ENCODE measurements at regions not wholly inside any gene's neighbourhood (a gene's known extent, or its start where the extent isn't known, plus 50 kb on each side); places are given as distances from the start of the nearest gene placed in this dataset.

- TF ChIP-seq CTCF (IDR thresholded peaks at IDR 0.05; ENCODE audit: insufficient read depth, low read depth, low read length): no peak
- POLR2A ChIA-PET: no interaction called here
- no peak for DNase-seq (ENCODE audit: low read depth)
- CTCF ChIA-PET: no interaction called here
- Histone ChIP-seq H3K27me3 (ENCODE audit: control insufficient read depth, insufficient read depth, low read length) (peaks cover 9% of the 10 kb centered on the region; the same call in 1 of the 2 replicates), H3K36me3 (ENCODE audit: control insufficient read depth, insufficient read depth, low read length) (no peaks in the 10 kb centered on the region), H3K4me3 (ENCODE audit: low read depth, low read length) (no peak overlapping the region)
Measured at GRCh38 chr2:64391424-64391823, 62.5 kb upstream of the LGALSL start.

GRCh38 chr2:64391940-64392339 is 62.0 kb upstream of the LGALSL start:
- CTCF ChIA-PET: no interaction called here
- no peak for TF ChIP-seq CTCF (IDR thresholded peaks at IDR 0.05; ENCODE audit: insufficient read depth, low read depth, low read length)
- peaks cover 9% of the 10 kb centered on the region; the same call in 1 of the 2 replicates for H3K27me3 ChIP-seq (ENCODE audit: control insufficient read depth, insufficient read depth, low read length)
- H3K4me3 ChIP-seq (ENCODE audit: low read depth, low read length): no peak overlapping the region
- DNase-seq (ENCODE audit: low read depth): no peak
- POLR2A ChIA-PET: no interaction called here
- H3K36me3 ChIP-seq (ENCODE audit: control insufficient read depth, insufficient read depth, low read length): no peaks in the 10 kb centered on the region

GRCh38 chr2:64392529-64392928 is 61.4 kb upstream of the LGALSL start:
- TF ChIP-seq CTCF (IDR thresholded peaks at IDR 0.05; ENCODE audit: insufficient read depth, low read depth, low read length): no peak
- POLR2A ChIA-PET: no interaction called here
- no peaks in the 10 kb centered on the region for H3K36me3 ChIP-seq (ENCODE audit: control insufficient read depth, insufficient read depth, low read length)
- CTCF ChIA-PET: no interaction called here
- DNase-seq (ENCODE audit: low read depth): no peak
- H3K27me3 ChIP-seq (ENCODE audit: control insufficient read depth, insufficient read depth, low read length): peaks cover 9% of the 10 kb centered on the region; the same call in 1 of the 2 replicates
- H3K4me3 ChIP-seq (ENCODE audit: low read depth, low read length): no peak overlapping the region

- POLR2A ChIA-PET: no interaction called here
- CTCF ChIA-PET: interaction anchor here (1.5 kb wide), 1 partner anchor 21 kb away, joined by 3 read pairs; no protein-coding TSS in a partner anchor
- Histone ChIP-seq H3K4me3 (ENCODE audit: low read depth, low read length) (no peak overlapping the region), H3K36me3 (ENCODE audit: control insufficient read depth, insufficient read depth, low read length) (no peaks in the 10 kb centered on the region), H3K27me3 (ENCODE audit: control insufficient read depth, insufficient read depth, low read length) (peaks cover 9% of the 10 kb centered on the region; the same call in 1 of the 2 replicates)
- no peak for TF ChIP-seq CTCF (IDR thresholded peaks at IDR 0.05; ENCODE audit: insufficient read depth, low read depth, low read length)
- DNase-seq (ENCODE audit: low read depth): no peak
Measured at GRCh38 chr2:64393383-64394010, 60.5 kb upstream of the LGALSL start.

GRCh38 chr2:64394153-64394552 is 59.8 kb upstream of the LGALSL start:
- Histone ChIP-seq H3K36me3 (ENCODE audit: control insufficient read depth, insufficient read depth, low read length) (no peaks in the 10 kb centered on the region), H3K27me3 (ENCODE audit: control insufficient read depth, insufficient read depth, low read length) (peaks cover 9% of the 10 kb centered on the region), H3K4me3 (ENCODE audit: low read depth, low read length) (no peak overlapping the region)
- DNase-seq (ENCODE audit: low read depth): no peak
- ChIA-PET POLR2A (no interaction called here), CTCF (interaction anchor here (1.5 kb wide), 1 partner anchor 20 kb away, joined by 3 read pairs; no protein-coding TSS in a partner anchor)
- TF ChIP-seq CTCF (IDR thresholded peaks at IDR 0.05; ENCODE audit: insufficient read depth, low read depth, low read length): no peak
